Panc1 (cell line): ENCODE measurements at regions not wholly inside any gene's neighbourhood (a gene's known extent, or its start where the extent isn't known, plus 50 kb on each side); places are given as distances from the start of the nearest gene placed in this dataset.

Experiments used
- ATAC-seq: fragments of 200-7000 bp; cut with Tn5 transposase; 2 replicates; pipeline ENCODE4 v1.9.1; 2020; ENCODE audit warnings: mild to moderate bottlenecking, moderate library complexity
- BruUV-seq: library from RNA; stranded (reverse); fragments of 400-500 nt; replicated peaks from 2 replicates; lab custom pipeline; 2021; lab: Mats Ljungman, UMichigan
- CTCF ChIA-PET: fragments of 300-600 bp; sonication (Branson Sonifier 250); formaldehyde crosslinking; loops from one replicate; lab custom pipeline; 2022; ENCODE audit warnings: antibody characterized with exemption; lab: Charles Lee
- POLR2A ChIA-PET: fragments of 300-600 bp; sonication (Branson Sonifier 250); formaldehyde crosslinking; loops from one replicate; lab custom pipeline; 2022; ENCODE audit warnings: antibody characterized with exemption; lab: Charles Lee
- DNase-seq: peaks from one replicate; pipeline ENCODE4 v3.0.0-alpha.2; 2010; ENCODE audit warnings: low read depth, low spot score
- H3K27ac ChIP-seq: 2 replicates; pipeline ENCODE4 v1.5.1; 2011; ENCODE audit warnings: mild to moderate bottlenecking, low read length, inconsistent platforms
- H3K27me3 ChIP-seq: fragments of 200-500 bp; sonication (Bioruptor generic); 2 replicates; pipeline ENCODE4 v1.6.0; 2014; ENCODE audit warnings: low read length, inconsistent platforms; ENCODE audit not compliant: control insufficient read depth, insufficient read depth
- H3K36me3 ChIP-seq: fragments of 200-500 bp; sonication (Bioruptor generic); 2 replicates; pipeline ENCODE4 v1.5.1; 2014; ENCODE audit warnings: inconsistent platforms, mild to moderate bottlenecking, low read length, moderate library complexity; ENCODE audit not compliant: control insufficient read depth, insufficient read depth
- H3K4me1 ChIP-seq: 2 replicates; pipeline ENCODE4 v1.5.1; 2011; ENCODE audit warnings: inconsistent platforms, mild to moderate bottlenecking, low read length, moderate library complexity; ENCODE audit not compliant: control insufficient read depth, insufficient read depth
- H3K4me3 ChIP-seq, 2 experiments: 2 replicates each; pipeline ENCODE4 v1.5.1; 2011 to 2012; ENCODE audit warnings: low read depth in 2 of 2, low read length in 2 of 2, mild to moderate bottlenecking in 2 of 2, inconsistent platforms in 1 of 2, moderate library complexity in 1 of 2
- H3K9me3 ChIP-seq: fragments of 200-500 bp; sonication (Bioruptor generic); 2 replicates; pipeline ENCODE4 v1.5.1; 2014; ENCODE audit warnings: low read depth, mild to moderate bottlenecking, inconsistent platforms, low read length, moderate library complexity; ENCODE audit not compliant: control insufficient read depth, insufficient read depth
- CTCF ChIP-seq: fragments of 450-650 bp; IDR thresholded peaks from 2 replicates; pipeline ENCODE4 v1.5.1; 2017; ENCODE audit warnings: mild to moderate bottlenecking
- POLR2AphosphoS5 ChIP-seq: IDR thresholded peaks from 2 replicates; pipeline ENCODE4 v1.6.1; 2012; ENCODE audit warnings: mild to moderate bottlenecking, low read depth, low read length, moderate library complexity
- REST ChIP-seq, 2 experiments: IDR thresholded peaks; 2 replicates each; pipeline ENCODE4 v1.6.1; 2011 to 2012; ENCODE audit warnings: low read depth in 2 of 2, control low read depth in 1 of 2, low read length in 1 of 2, mild to moderate bottlenecking in 1 of 2, moderate library complexity in 1 of 2; ENCODE audit not compliant: insufficient read depth in 1 of 2
- SIN3A ChIP-seq: IDR thresholded peaks from 2 replicates; pipeline ENCODE4 v1.6.1; 2012; ENCODE audit warnings: low read depth, mild to moderate bottlenecking, low read length, moderate library complexity, borderline replicate concordance; ENCODE audit not compliant: insufficient read depth
- TCF7L2 ChIP-seq: IDR thresholded peaks from 2 replicates; pipeline ENCODE4 v1.6.1; 2011; ENCODE audit warnings: mild to moderate bottlenecking, low read depth, low read length, inconsistent platforms
- in situ Hi-C: cut with HindIII; loops from 2 replicates; pipeline ENCODE4 v1.10.0; 2016; ENCODE audit warnings: low sequenced_read_pairs, low pct_unique_long_range_greater_than_20kb
- intact Hi-C: fragments of 100-400 bp; cut with micrococcal nuclease; formaldehyde crosslinking; loops from one replicate; pipeline ENCODE4 v1.10.0; 2022; ENCODE audit not compliant: unreplicated experiment

DNA sequence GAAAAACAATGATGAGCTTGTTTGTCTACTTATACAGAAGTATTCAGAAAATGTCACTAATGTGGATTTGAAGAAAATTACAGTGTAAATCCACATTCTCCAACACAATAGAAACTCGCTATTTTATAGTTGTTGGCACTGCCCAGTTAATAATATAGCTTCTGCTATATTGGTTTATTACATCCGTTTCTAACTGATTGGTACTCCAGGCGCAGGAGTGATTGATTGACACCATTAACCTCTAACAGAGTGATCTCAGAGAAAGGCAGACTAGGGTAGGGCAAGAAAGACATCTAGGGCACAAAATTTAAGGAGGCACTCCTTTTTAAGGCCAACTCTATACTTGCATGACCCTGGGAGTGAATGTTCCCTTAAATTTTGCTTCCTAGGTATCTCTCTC lies 84.0 kb upstream of the MIER3 start:
- CTCF ChIA-PET = no interaction called here

DNA sequence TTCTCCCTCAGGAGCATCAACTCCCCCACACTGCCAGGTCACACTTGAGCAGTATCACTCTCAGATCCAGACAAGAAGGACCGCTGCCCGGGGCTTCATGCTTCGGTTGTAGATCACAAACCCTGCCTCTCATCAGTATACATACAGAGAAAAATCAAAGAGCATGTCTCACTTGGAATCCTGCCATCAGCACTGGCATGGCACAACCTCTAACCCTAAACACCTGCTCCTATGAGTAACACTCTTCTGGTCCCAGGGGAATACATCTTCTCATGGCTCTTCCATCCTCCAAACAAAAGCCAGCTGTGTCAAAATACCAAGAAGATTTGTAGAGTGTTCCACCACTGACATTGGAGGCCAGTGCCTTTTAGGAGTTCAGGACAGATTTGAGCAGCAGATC lies 84.8 kb upstream of the MIER3 start:
- CTCF ChIA-PET = no interaction called here
- no TSS peak for BruUV-seq
- Histone ChIP-seq H3K4me1 (no peaks in the 10 kb centered on the region), H3K4me3 (no peak overlapping the region), H3K27me3 (no peaks in the 10 kb centered on the region), H3K9me3 (no peaks in the 10 kb centered on the region), H3K27ac (no peak overlapping the region), H3K36me3 (no peaks in the 10 kb centered on the region)
- DNase-seq (no peak), ATAC-seq (no peak)
- TF ChIP-seq POLR2AphosphoS5 = no peak
- TF ChIP-seq REST (IDR thresholded peaks at IDR 0.05; ENCODE audit: insufficient read depth in 1 of 2, low read depth in 2 of 2, low read length in 1 of 2) = no peak
- TF ChIP-seq TCF7L2 = no peak
- no peak for TF ChIP-seq SIN3A
- TF ChIP-seq CTCF = no peak
- intact Hi-C loops (no loop called here), in situ Hi-C loops (no loop called here)
- POLR2A ChIA-PET = no interaction called here

More for the DNA sequence above, 84.0 kb upstream of the MIER3 start:
- POLR2A ChIA-PET = no interaction called here
- Histone ChIP-seq H3K27me3 (no peaks in the 10 kb centered on the region), H3K36me3 (no peaks in the 10 kb centered on the region), H3K9me3 (no peaks in the 10 kb centered on the region), H3K27ac (no peak overlapping the region), H3K4me3 (no peak overlapping the region), H3K4me1 (no peaks in the 10 kb centered on the region)
- in situ Hi-C loops (no loop called here), intact Hi-C loops (no loop called here)
- DNase-seq (no peak), ATAC-seq (no peak)
- no TSS peak for BruUV-seq
- TF ChIP-seq POLR2AphosphoS5 (no peak), TCF7L2 (no peak), REST (IDR thresholded peaks at IDR 0.05; ENCODE audit: insufficient read depth in 1 of 2, low read depth in 2 of 2, low read length in 1 of 2) (no peak), SIN3A (no peak), CTCF (no peak)
